SK-N-DZ (cell line): ENCODE measurements at regions not wholly inside any gene's neighbourhood (a gene's known extent, or its start where the extent isn't known, plus 50 kb on each side); places are given as distances from the start of the nearest gene placed in this dataset.

Experiments
- DNase-seq: peaks from one replicate; pipeline ENCODE4 v3.0.0-alpha.2; 2015; ENCODE audit warnings: low spot score

DNA sequence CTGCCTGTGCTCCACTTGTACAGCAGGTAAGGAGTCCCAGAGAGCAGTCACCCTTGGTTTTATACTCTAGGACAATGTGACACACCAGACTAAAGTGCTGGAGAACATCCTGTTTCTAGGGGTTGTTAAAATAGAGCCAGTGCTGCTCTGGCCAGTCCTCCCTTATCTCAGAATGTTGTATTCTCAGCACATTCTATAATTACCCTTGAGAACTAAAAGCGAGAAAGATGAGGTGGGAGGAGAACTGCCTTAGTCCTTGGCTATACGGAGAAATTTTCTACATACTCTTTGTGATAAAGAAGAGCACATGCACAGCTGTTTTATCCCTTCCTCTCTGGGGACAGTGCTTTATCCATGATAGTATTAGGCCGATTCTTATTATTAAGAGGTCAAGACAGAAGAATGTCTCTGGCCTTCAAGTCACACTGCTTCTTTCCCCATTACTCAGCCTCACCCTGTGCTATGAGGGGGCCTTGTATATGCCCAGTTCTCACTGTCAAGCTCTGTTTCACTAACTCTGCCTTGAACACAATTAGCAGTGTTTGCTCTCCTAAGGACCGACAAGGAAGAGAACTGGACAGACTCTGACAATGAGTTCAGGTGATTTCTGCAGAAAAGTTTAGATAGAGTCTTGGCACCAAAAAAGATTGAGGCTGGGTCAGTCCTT is 385.8 kb downstream of the TRIB2 start:
- no peak for DNase-seq

DNA sequence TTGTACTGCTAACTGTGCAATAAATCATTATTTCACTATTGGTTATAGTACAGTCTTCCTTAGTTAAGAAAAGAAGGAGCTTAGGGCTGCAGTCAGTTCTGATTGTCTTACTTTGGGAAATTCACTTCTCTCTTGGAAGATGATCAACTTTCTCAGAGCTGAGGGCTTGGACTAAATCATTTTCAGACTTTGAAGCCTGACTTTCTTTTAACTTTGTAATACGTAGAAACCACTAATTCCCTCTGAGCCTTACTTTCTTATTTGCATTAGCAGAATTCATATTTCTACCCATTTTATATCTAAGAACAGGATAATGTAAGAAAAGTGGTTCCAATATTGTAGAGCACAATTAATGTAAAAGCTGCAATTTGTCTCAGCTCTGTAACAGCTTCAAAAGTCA is 386.4 kb downstream of the TRIB2 start:
- no peak for DNase-seq

DNA sequence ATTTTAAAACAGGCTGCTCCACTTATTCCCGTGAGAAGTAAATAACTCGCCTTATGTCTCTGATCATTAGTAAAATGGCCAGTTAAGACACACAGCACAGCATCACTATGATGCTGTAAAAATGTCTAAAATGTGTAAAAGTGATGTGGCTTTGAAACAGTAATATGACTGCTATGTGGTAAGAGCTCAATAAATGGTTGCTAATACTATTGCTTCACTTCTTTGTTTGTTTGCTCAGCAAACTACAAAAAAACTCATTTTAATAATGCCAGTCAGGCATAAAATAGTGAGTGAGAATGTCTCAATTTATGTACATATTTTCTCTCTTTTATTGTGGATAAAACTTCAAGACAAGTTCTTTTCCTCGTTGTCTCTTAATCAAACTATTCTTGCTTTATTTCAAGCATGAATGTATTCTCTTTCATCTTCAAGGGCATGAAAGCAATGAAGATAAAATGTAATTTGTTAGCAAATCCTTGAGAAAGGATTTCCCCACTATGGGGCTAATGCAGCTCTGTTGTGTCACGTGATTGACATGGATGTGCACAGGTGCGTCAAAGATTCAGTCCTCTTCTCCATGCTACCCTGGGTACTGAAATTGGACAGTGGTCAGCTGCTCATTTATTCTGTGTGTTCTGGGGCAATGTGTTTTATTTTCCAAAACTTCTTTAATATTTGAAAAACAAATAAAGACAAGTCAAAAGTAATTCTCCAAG is 387.2 kb downstream of the TRIB2 start:
- no peak for DNase-seq

DNA sequence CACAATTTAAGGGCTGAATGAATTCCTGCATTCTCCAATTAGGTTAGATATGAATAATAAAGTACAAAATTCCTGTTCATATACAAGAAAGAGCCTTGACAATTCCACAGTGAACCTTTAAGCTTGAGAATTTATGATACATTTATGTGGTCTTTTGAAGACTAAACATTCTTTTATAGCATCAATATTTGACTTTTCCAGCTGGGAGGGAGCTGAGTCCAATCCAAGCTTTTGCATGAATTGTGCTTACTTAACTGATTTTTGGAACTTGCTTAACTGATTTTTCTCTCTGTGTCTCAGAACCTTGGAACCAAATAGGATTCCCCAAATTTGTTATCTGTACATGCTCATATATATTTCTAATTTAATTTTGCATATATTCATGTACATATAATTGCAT is 388.0 kb downstream of the TRIB2 start:
- DNase-seq, result no peak

DNA sequence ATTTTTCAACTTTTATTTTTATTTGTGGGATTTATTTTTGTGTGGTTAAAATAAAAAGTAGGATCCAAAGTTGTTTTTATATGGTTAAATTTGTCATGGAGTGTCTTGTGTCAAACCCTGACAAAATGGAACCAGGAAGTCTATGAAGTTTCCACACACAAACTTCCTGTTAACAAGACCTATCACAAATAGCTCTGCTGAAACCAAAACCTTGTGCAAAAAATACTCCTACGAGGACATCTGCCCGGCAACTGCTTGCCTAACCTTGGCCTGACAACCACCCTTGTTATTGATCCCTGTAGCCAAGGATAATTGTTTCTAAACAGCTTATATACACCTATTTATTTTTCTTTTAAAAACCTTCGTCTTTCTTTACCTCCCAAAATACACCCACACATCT is 389.6 kb downstream of the TRIB2 start:
- DNase-seq, result no peak

DNA sequence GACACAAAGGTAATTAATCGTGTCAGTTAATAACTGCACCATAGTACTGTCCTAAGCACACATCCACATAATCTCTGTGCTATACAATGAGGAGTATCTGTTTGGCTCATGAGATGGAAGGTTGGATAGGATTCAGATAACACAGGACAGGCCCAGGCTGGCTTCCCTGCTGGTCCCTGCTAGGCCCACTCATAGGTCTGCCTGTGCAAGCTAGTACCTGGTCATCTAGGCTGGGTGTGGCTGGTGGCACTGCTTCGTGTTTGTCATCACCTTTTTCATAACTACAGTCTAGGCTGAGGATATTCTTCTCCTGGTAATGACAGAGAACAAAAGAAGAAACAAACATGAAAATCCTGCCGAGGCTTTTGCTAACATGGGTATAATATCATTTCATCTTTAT is 392.8 kb downstream of the TRIB2 start:
- DNase-seq, result no peak

DNA sequence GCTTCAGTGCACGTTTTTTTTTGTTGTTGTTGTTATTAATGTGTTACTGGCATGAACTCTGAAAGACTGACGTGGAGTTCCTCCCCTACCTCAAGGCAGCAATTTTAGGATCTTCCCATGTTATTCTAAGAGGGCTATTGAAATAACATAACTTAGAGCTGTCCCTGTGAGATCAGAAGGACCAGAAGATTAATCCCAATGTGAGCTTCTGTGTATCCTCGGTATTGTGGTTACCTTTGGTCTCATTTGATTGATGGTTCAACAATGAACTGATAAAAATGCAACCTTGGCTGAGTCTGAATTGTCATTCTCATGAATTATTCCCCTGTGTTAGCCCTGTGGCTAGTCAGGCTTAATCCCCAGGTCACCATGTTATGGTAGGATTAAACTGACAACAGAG is 394.1 kb downstream of the TRIB2 start:
- no peak for DNase-seq

DNA sequence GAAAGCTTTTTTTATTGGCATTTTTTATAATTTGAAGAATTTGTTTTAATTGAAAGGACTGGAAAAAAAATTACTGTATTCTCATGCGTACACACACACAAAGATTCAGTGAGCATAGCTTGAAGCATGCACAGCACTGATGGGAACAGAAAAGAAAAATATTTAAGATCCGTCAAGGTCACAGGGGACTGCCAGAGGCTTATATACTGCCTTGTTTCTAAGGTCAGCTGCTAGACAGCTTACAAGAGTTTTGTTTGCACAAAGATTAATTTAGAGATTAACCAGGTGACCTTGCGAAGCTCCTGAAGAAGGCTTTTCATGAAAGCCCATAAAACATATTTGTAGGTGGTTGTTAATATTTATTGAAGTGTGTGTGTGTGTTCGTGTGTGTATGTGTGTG is 396.3 kb downstream of the TRIB2 start:
- no peak for DNase-seq

DNA sequence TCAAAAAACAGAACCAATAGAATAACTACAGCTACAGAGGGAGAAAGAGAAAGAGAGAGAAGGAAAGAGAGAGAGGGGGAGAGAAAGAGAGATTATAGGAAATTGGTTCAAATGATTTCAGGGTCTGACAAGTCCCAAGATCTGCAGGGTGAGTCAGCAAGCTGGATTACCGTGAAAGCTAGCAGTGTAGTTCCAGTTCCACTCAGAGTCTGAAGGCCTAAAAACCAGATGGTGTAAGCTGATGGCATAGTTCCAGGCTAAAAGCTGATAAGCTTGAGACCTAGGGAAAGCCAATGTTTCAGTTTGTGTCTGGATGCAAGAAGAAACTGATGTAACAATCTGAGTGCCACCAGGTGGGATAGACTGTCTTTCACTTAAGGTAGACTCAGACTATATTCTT is 397.7 kb downstream of the TRIB2 start:
- peak; percentile 14 for DNase-seq

DNA sequence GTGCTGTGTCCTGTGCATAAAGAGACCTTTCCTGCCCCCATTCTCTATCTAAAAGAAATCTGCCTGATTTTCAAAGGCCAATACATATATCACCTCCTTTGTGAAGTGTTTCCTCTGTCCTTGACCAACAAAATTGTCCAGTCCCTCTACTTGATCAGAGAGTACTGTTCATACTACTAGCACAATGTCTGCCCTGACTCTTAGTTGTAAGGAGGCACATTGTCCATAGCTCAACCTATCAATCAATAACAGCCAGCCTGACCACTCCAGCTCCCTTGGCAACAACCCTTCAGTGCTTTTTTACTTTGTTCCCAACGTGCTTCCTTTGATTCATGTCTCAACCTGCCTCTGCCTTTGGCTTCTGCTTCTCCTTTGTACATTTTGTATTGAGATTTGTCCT is 398.9 kb downstream of the TRIB2 start:
- no peak for DNase-seq

DNA sequence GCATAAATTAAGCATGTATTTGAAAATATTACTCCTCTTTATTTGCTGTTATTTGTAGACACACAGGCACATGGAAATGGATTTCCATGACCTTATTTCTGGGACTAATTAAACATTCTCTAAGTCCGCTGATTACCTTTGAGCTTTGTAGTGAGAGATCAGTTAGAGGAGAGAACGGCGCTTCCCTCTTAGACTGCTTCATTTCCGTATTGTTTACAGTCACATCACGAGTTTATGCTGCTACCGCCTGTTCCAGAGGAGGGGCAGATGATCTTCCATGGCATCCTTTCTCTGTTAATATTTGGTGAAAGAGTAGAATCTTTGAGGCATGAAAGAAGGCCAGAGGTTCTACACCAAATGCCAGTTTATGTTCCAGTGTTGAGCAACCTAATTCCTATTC is 404.4 kb downstream of the TRIB2 start:
- DNase-seq, result no peak

DNA sequence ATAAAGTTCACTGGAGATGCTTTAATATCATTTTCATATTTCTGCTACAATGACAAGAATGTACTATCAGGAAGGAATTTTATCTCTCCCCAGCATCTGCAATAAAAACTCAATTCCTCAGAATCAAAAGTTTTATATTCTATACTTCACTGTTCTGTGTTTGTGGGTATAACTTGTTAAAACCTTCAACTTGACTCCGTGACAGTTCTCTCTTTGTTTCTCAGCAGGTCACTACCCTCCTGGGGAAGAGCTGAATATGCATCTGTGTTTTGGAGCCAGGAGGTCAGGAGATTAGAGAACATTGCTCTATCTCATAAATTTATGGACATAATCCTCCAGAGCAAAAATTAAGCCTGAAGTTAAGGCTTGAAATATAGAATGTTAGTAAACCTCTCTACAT is 411.4 kb downstream of the TRIB2 start:
- DNase-seq, result no peak

DNA sequence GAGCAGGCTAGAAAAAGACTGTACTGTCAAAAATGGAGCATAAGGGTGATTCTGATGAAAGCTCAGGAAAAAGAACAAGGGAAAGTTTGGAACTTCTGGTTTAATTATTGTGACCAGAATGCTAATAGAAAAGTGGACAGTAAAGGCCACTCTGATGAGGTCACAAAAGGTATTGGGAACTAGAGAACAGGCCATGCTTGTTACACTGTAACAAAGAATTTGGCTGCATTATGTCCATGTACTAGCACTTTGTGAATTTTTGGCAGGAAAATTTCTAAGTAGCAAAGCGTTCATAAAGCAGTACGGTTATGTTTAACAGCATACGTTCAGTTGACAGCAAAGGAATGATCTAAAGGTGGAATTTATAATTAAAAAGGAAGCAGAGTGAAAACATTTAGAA is 418.6 kb downstream of the TRIB2 start:
- DNase-seq, result no peak

DNA sequence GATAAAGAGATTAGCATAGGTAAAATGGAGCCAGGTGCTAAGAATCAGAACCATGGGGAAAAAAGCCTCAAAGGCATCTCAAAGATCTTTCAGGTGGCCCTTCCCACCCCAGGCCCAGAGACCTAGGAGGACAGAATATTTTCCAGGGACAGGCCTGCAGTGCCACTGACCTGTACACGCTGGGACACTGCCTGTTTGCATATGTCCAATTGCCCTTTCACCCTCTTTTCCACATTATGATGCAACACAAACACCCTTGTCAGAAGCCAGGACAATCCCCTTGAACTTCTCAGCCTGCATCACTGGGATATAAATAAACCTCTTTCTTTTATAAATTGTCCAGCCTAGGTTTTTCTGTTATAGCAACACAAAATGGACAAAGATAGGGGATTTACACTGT is 419.1 kb downstream of the TRIB2 start:
- no peak for DNase-seq

DNA sequence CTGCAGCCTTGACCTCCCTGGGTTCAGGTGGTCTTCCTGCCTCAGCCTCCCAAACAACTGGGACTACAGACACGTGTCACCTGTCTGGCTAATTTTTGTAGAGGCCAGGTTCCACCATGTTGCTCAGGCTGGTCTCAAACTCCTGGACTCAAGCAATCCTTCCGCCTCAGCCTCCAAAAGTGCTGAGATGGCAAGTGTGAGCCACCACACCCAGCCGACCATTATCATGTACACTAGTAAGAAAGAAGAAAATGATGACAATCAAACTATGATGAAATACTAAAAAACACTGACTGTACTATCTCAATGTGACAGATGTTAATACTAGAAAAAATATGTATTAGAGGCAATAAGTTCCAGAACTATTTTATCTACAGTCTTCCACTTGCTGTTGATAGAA is 420.9 kb downstream of the TRIB2 start:
- DNase-seq, result no peak

DNA sequence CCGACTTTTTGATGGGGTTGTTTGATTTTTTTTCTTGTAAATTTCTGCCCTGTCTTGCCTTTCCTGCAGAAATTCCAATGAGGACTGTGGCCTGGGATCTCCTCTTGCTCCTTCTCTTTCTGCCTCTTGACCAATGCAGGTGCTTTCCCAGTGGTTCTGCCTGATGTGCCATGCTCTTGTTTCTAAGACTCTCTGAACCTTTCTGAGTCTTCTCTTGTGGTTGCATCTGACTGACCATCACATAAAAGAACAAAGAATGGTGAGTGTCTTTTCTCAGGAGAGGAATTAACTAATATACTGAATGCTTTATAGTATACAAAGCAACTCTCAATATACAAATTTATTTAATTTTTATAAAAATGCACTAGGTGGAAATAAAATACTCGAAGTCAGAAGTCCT is 424.6 kb downstream of the TRIB2 start:
- DNase-seq, result no peak

DNA sequence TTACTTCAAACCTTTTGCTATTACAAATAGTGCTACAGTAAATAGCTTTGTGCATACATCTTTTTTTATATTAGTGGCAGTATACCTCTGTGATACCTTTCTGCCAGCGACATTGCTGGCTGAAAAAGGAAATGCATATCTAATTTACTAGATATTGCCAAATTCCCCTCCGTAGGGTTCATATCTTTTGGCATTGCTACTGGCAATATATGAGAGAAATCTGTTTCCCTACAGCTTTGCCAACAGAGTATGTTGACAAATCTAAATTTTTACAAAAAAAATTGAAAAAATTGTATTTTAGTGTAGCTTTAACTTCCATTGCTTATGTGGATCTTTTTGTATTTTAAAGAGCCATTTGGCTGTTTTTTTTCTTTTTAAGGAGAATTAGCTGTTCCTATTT is 426.7 kb downstream of the TRIB2 start:
- no peak for DNase-seq

DNA sequence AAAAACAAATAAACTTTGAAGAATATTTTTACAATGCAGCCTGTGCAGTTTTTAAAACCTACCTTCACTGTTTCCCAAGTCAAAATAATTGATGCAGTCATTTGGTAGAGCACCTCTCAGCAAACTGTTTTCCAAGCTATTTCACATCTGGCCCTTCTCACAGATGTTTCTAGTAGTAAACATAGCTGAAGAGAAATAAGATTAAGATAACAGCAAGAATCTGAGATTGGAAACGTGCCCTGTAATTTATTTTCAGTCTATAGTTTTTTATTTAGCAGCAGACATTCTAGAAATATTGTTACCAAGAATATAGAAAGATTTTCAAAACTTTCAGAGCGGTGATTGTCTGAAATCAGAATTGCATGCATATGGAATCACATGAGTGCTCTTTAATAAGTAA is 440.2 kb downstream of the TRIB2 start:
- no peak for DNase-seq

DNA sequence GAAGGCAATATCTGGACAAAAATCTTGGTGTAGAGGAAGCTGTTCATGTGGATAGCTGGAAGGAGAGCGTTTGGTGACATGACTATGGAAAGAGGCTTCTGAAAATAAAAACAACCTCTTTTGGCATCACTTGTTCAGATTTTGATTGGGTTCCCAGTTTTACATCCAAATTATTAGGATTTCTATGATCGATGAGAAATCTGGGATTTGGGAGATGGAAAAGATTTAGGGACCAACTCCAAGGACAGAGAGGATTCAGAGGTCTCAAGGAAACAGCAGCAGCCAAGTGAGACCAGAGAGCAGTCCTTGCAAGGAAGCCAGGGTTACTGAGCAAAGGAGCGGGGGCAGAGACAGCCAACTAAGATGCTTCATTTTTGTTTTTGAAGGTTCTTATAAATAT is 441.7 kb downstream of the TRIB2 start:
- no peak for DNase-seq

DNA sequence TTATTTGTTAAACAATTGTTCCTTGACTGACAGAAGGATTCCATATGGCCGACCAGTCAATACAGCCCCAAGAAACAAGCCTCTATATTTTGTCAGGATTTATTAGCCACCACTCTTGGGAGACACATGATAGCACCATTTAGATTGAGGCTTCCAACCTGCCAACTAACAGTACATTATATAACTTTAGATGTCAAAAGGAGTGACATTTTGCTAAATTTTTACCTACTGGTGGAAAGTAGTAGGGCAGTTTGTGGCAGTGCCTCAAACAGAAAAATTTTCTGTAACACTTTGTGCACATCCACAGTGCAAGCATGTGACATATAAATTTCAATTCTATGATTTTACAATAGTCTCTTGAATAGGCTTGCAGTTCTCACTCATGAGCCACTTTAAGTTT is 464.0 kb downstream of the TRIB2 start:
- DNase-seq, result no peak

DNA sequence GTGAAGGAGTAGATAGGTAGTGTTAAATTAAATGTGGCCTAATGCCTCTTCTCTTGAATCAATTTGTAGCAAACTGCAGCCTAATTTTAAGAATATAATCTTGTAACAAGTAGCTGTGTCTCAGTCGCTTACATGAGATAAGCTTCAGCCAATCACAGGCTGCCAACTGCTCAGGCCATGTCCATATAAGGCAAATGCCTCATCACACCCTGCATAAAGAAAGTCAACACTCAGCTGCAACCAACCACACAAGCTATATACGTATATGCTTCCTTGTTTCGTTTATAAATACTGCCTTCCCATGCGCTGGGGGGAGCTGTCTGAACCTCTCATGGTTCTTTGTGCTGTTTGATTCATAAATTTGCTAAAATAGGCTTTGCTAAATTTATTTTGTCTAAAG is 476.3 kb downstream of the TRIB2 start:
- DNase-seq, result peak; percentile 79

DNA sequence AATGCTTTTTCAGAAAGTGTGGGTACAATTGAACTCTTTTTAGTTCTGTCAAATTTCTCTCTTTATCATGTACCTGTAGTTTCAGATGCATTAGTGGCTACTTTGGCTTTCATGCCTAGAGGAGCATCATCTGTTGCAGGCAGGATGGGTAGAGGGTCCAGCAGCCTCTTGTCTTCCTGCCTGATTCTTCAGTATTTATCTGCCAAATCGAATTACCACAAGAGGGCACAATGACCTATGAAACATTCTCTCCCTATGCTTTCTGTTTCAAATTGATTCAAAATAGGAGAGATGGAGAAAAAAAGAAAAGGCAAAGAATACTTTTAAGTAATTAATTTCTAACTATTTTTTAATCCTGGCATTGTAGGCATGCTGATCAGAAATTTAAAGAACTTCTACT is 477.2 kb downstream of the TRIB2 start:
- DNase-seq, result peak; percentile 55

DNA sequence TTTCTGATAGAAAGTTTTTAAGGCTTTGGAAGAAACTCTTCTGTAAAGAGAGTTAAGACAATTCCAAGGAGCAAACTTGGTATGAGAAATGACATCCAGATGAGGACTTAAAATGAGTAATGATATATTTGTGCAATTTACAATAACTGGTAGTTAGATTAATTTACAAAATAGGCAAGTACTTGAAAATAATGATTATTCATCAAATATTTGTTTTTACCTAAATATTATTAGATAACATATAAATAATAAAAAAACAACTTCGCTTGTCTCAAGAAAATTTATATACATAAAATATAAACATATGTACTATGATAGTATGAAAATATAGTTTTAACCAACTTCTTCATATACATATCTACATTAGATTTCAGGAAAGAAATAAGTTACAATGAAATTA is 478.5 kb downstream of the TRIB2 start:
- no peak for DNase-seq

DNA sequence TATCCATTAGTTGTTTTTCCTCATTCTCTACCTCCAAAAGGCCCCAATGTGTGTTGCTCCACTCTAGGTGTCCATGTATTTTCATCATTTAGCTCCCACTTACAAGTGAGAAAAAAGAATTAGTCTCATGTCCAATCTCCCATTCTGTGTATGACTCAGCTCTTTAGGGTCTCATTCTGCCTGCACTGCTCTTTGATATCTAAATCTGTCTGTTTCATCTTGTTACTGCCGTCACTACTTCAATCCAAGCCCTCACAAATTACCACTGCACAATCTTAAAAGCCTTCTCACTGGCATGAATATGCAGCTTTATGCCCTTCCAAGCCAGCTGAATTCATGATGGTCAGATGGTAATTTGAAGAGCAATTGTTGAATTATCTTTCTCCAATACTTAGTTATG is 480.5 kb downstream of the TRIB2 start:
- DNase-seq, result no peak
